ENCODE measurements at regions not wholly inside any gene's neighbourhood (a gene's known extent, or its start where the extent isn't known, plus 50 kb on each side); places are given as distances from the start of the nearest gene placed in this dataset.

GRCh38 chr13:89755729-89756492 is 1591.6 kb upstream of the MIR17HG start:
- no peak for TF ChIP-seq CTCF (IDR thresholded peaks at IDR 0.05)
- no peak for TF ChIP-seq EP300 (IDR thresholded peaks at IDR 0.05)

All from ovary (tissue), 3 donors.